UCSD-AML1 (cell line): ENCODE measurements at regions not wholly inside any gene's neighbourhood (a gene's known extent, or its start where the extent isn't known, plus 50 kb on each side); places are given as distances from the start of the nearest gene placed in this dataset.

Source experiments
- DNase-seq: peaks from one replicate; lab custom pipeline; 2025; ENCODE audit not compliant: unreplicated experiment; lab: John Stamatoyannopoulos, UW

DNA sequence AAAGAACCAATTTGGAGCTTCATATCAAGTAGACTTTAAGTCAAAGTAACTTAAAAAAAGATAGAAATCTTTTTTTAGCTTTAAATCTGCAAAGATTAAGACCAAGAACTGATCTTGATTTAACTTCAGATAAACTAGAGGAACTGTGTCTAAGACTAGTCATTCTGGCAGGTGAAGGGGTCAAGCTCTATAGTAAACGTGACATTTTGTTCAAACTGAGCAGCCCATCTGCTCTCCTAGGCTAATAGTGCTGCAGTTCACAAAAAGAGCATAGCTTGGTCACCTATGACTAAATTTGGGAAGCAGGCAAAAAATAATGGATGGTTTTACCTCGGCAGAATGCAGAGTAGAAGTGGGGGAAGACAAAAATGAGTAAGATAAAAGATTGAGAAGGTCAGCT is 168.8 kb upstream of the ALCAM start:
- DNase-seq: no peak

DNA sequence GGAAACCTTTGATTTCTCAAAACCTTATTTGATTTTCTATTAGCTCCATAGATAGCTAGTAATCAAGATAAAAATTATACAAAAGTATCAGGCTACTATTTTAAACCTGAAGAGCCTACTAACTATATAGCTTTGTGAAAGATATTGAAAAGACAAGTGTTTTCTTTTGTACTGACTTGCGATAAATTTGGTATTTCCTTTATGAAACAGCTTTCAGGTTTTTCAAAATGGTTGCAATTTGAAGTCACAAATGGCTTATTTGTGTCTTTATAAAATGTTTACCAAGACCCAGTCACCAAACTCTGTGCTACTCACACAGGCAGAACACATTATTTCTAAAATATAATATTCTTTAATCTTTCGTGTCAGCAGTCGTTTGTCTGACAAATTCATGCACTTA is 167.5 kb upstream of the ALCAM start:
- no peak for DNase-seq

DNA sequence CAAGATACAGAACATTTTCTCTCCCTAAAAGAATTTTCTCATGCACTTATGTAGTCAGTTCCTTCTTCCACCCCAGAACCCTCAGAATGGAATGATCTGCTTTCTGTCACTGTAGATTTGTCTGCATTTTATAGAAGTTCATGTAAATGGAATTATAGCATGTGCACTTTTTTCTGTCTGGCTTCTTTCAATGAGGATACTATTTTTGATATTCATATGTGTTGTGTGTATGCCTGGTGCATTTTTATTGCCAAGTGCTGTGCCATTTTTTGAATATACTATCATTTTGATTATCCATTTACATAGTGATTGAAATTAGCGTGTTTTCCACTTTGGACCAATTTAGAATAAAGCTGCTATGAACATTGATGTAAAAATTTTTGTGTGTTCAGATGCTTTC is 156.6 kb upstream of the ALCAM start:
- DNase-seq: no peak

DNA sequence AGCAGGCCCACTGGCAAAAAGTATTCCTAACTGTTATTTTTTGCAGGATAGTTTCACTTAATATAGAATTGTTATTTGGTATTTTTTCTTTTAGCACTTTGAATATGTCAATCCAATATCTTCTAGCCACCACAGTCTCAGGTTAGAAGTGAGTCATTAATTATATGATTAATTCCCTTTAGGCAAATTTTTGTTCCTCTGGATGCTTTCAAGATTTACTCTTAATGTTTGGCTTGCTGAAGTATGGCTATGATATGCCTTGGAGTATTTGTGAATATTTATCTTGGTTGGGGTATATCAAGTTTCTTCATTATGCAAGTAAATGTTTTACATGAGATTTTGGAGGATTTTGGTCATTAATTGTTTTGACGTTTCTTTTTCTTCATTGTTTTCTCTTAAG is 152.1 kb upstream of the ALCAM start:
- no peak for DNase-seq

DNA sequence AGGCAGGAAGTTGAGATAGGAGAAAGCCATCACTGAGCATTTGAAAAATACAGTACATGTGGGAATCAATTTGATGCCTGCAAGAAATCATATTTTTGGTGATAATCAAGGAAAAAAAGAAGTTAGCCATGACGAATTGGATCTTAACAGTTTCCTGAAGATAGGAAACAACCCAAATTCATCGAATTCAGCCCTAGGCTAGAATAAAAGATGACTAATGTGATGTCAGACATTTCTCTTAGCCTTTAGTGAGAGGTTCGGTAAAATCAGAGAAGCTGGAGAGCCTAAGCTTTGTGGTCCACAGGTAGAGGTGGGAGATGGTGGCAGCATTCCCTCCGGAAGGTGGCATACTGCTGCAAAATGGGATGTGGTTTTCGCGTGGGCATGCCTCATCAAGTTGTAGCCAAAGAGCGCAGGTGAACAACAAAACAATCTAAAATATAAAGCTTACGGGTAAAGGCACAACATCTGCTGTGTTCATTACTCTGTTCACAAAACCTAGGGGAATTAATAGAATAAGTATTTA is 144.1 kb upstream of the ALCAM start:
- DNase-seq: no peak

GRCh38 chr3:105223815-105224214 is 142.9 kb upstream of the ALCAM start:
- no peak for DNase-seq

DNA sequence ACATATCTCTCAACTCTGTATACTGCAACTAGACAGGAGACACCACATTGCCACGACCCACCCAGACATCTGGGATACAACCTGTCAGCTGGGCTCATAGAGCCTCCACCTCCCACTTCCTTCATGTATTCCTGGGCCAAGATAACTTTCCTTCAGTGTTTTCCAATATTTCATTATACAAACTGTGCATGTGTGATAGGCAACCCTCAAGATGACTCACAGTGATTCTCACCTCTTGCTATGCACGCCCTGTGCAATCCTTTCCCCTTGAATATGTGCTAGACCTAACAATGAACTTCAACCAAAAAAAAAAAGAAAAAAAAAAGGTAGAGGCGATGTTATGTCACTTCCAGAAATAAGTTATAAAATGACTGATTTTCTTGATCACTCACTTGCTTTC is 138.0 kb upstream of the ALCAM start:
- DNase-seq: no peak

- no peak for DNase-seq
Measured at GRCh38 chr3:105232553-105232952, 134.2 kb upstream of the ALCAM start.

DNA sequence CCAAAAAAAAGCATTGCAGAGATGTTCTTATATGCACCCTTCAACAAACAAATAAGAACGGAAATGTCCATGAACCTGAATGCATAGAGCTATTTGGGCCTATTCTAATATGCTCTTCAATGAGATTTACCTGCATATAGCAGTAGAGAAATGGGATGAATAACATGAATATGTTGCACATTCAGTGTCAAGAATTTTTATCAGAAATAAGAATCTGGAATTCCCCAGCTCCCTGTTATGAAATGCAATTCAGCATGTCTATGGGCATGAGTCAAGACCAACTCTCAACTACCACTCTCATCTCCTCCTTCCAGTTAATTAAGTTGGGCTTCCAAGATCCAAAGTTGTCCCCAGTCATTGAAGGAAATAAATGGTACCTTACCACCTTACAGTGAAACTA is 133.7 kb upstream of the ALCAM start:
- no peak for DNase-seq

- no peak for DNase-seq
Measured at GRCh38 chr3:105235221-105235620, 131.5 kb upstream of the ALCAM start.

GRCh38 chr3:105235785-105236184 is 130.9 kb upstream of the ALCAM start:
- no peak for DNase-seq

DNA sequence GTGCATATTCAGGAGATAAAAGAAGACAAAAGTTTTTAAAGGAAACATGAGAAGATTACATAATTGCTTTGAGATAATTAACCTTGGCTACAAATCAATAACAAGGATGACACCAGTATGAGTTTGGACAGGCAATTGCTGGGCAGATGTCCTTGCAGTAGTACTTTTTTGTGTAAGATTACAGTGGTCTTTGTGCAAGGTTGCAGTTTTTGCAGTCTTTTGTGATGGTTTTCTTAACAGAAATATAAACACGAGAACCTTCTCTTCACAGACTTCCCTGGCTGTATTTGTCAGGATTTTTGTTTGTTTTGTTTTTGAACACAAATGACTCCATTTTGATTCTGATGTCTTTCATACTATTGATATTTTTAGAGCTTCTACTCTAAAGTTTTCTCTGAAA is 128.3 kb upstream of the ALCAM start:
- DNase-seq: no peak

GRCh38 chr3:105243076-105243475 is 123.6 kb upstream of the ALCAM start:
- no peak for DNase-seq

DNA sequence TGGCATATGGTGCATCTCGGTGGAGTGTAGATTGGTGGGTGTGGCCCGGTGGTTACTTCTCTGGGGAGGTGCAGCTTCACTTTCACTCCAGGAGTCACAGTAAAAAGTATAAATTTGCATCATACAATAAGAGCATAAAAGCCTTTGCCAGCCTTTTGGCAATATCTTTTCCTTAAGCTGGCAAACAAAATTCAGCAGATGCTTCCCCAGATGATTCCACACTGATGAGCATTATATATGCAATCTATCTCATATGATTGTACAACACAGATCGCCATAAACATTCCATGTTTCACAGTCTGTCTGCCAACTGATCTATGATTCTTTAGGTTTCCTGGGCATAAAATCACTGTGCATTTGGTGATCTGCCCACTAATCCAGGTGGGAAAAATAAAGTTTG is 120.2 kb upstream of the ALCAM start:
- DNase-seq: no peak

GRCh38 chr3:105253225-105253624 is 113.5 kb upstream of the ALCAM start:
- DNase-seq: no peak

DNA sequence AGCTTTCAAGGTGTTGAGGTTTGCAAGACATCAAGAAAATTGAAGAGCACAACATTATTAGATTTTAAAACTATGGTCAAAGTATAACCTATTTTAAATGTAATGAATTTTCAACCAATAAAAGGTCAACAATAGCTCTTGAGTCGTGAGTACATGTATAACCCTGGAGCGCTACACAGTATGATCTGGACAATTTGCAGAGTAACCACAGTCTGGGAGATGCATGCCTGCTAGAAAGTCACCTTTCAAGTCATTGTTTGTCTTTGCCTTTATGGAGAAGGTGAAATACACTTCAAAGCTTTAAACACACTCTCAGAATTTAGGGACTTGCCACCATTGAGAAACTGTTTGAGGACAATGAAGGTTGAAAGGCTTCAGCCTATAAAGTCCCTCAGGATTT is 112.6 kb upstream of the ALCAM start:
- no peak for DNase-seq

DNA sequence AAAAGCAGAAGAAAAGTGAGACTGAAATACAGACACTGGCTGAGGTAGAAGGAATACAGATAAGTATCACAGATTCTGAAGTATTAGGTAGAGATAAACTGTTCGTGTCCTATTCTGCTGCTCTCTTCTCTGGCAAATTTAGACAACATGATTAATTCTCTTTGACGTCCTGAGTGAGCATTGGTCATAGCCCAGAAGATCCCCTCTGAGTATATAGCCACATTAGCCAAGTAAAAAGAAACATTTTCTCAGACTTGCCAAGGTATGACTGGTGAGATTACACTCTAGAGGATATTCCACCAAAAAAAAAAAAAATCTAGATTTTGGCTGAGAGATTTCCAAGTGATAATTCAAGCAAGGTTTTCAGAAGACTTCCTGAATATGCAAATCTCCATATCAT is 111.4 kb upstream of the ALCAM start:
- no peak for DNase-seq

GRCh38 chr3:105259496-105259895 is 107.2 kb upstream of the ALCAM start:
- DNase-seq: no peak

DNA sequence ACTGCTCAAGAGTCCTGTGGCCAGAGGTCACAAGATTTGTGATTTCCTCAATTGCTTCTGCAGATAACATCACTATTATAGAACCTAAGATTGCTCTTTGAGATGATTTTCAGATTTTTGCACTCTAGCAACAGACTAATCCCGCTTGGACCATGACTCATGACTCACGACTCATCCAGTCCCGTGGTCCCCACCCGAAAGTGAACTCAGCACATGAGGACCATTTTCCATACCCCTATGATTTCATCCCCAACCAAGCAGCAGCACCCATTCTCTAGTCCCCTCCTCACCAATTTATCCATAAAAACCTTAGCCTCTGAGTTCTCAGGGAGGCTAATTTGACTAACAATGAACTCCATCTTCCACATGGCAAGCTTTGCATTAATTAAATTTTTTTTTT is 106.3 kb upstream of the ALCAM start:
- DNase-seq: no peak

DNA sequence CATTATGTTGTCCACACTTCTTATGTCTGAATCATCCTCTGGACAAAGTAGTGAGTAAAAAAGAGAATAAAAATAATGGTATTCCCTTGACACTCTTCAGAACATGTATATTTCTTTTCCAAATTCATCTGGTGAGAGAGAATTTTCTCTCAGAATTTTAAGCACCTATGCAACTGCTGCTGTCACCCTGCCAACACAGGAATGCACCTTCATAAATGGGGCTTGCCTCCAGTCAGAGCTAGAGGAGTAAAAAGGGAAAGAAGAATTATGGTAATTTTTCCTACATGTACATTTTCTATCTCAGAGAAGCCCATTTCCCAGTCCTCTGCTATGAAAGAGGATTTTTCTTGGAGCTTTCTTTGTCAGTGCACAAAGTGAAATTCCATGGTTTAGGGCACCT is 92.2 kb upstream of the ALCAM start:
- no peak for DNase-seq

GRCh38 chr3:105274958-105275357 is 91.8 kb upstream of the ALCAM start:
- no peak for DNase-seq

- no peak for DNase-seq
Measured at GRCh38 chr3:105277656-105278055, 89.1 kb upstream of the ALCAM start.

DNA sequence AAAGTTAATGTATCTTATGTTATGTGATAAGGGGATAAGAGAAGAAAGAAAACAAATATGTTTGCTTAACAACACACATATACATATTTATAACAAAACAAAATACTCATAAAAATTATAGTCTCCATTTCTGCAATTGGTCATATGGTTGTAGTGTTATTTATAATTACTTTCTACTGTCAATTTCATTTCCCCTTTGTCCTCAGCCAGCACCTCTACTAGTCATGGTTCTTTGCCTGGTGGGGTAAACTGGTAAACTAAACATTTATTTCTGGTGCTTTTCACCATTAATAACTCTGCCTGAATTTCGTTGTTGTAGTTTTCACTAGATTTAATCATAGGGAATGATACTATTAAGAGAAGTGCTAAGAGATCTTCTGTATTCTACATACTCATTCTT is 88.0 kb upstream of the ALCAM start:
- no peak for DNase-seq

DNA sequence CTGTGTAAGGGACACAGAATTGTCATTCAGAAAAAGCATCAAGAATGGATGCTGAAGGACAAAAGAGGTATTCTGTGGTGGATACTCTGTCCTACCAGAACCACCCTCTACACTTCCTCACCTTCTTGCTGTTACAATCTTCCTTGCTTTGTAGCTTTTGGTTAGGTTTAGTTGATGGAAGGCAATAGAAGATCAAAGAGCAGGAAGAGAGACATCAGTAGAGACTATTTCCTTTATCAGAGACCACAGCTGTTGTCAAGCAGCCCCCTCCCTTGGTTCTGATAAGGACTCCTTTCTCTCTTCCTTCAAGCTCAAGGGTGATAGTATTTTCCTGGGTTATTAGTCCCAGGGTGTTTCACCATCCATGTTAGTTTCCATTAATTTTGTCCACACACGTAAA is 84.7 kb upstream of the ALCAM start:
- no peak for DNase-seq
